B cell (primary cell): ENCODE measurements at regions not wholly inside any gene's neighbourhood (a gene's known extent, or its start where the extent isn't known, plus 50 kb on each side); places are given as distances from the start of the nearest gene placed in this dataset.

Source experiments
- ATAC-seq: fragments of 200-7000 bp; cut with Tn5 transposase; one replicate; pipeline ENCODE4 v1.10.0; 2021; ENCODE audit warnings: low read depth, mild to moderate bottlenecking, moderate number of reproducible peaks, moderate library complexity
- CTCF ChIA-PET: fragments of 350-600 bp; sonication (Branson Sonifier 250); formaldehyde crosslinking; loops from one replicate; lab custom pipeline; 2021; ENCODE audit warnings: antibody characterized with exemption, inconsistent platforms; lab: Charles Lee
- POLR2A ChIA-PET: fragments of 350-600 bp; sonication (Branson Sonifier 250); formaldehyde crosslinking; loops from one replicate; lab custom pipeline; 2021; ENCODE audit warnings: antibody characterized with exemption; lab: Charles Lee
- DNase-seq: peaks from one replicate; pipeline ENCODE4 v3.0.0; 2013
- H2AFZ ChIP-seq: 2 replicates; pipeline ENCODE4 v1.6.1; 2012; ENCODE audit warnings: mild to moderate bottlenecking, low read depth, low read length; ENCODE audit not compliant: insufficient read depth, poor library complexity, severe bottlenecking
- H3K27ac ChIP-seq, 2 donors: 1 replicate in 1 of 2; 2 replicates in 1 of 2; pipeline ENCODE4 v1.5.1; 2012 to 2013; ENCODE audit warnings: low read length in 2 of 2, mild to moderate bottlenecking in 2 of 2, moderate library complexity in 1 of 2
- H3K27me3 ChIP-seq, 4 experiments: fragments of 200-600 bp in 1 of 4; sonication (generic) in 1 of 4; replicated peaks in 1 of 4; 1 replicate in 2 of 4; 2 replicates in 2 of 4; pipeline versions ENCODE4 v1.6.1 to v1.7.0; 2013 to 2016; ENCODE audit warnings: low read length in 3 of 4, mild to moderate bottlenecking in 2 of 4, mixed read lengths in 1 of 4, moderate library complexity in 1 of 4; ENCODE audit not compliant: insufficient read depth in 4 of 4, control insufficient read depth in 3 of 4; ENCODE audit errors: control extremely low read depth in 1 of 4
- H3K36me3 ChIP-seq, 2 experiments: replicated peaks in 1 of 2; 1 replicate in 1 of 2; 2 replicates in 1 of 2; pipeline versions ENCODE4 v1.6.1 to v1.7.1; 2013; ENCODE audit warnings: low read length in 1 of 2; ENCODE audit not compliant: insufficient read depth in 2 of 2, control insufficient read depth in 1 of 2; ENCODE audit errors: control extremely low read depth in 1 of 2, extremely low read depth in 1 of 2
- H3K4me1 ChIP-seq, 2 donors: fragments of 200-600 bp in 1 of 2; sonication (generic) in 1 of 2; 1 replicate in 1 of 2; 2 replicates in 1 of 2; pipeline versions ENCODE4 v1.5.1 to v1.6.1; 2013 to 2017; ENCODE audit warnings: low read length in 2 of 2; ENCODE audit not compliant: control insufficient read depth in 2 of 2, insufficient read depth in 2 of 2
- H3K4me2 ChIP-seq: replicated peaks from 2 replicates; pipeline ENCODE3; 2012; ENCODE audit warnings: mild to moderate bottlenecking, low read depth, low read length; ENCODE audit not compliant: poor library complexity, severe bottlenecking
- H3K4me3 ChIP-seq, 5 experiments: fragments of 200-600 bp in 1 of 5; sonication (generic) in 1 of 5; 1 replicate in 3 of 5; 2 replicates in 2 of 5; pipeline versions ENCODE4 v1.5.1 to v1.7.0; 2011 to 2016; ENCODE audit warnings: low read length in 4 of 5, mild to moderate bottlenecking in 4 of 5, low read depth in 2 of 5, control low read depth in 1 of 5, moderate library complexity in 1 of 5; ENCODE audit not compliant: insufficient read depth in 1 of 5; ENCODE audit errors: control extremely low read depth in 1 of 5, extremely low read depth in 1 of 5
- H3K79me2 ChIP-seq: fragments of 200-600 bp; sonication (generic); one replicate; pipeline ENCODE4 v1.6.0; 2016; ENCODE audit warnings: low read length; ENCODE audit not compliant: control insufficient read depth, insufficient read depth
- H3K9ac ChIP-seq: fragments of 200-600 bp; sonication (generic); 2 replicates; pipeline ENCODE4 v1.6.1; 2017; ENCODE audit warnings: mild to moderate bottlenecking, low read length, moderate library complexity
- H3K9me3 ChIP-seq, 3 donors: one replicate each; pipeline versions ENCODE4 v1.6.1 to v1.7.1; 2013; ENCODE audit warnings: low read length in 2 of 3; ENCODE audit not compliant: control insufficient read depth in 2 of 3, insufficient read depth in 1 of 3; ENCODE audit errors: control extremely low read depth in 1 of 3
- H4K20me1 ChIP-seq: 2 replicates; pipeline ENCODE4 v1.6.0; 2012; ENCODE audit warnings: mild to moderate bottlenecking, low read length; ENCODE audit not compliant: insufficient read depth, control insufficient read depth, poor library complexity, severe bottlenecking
- H3K27ac Mint-ChIP-seq: one replicate; pipeline ENCODE4 v1.8.0; 2021; ENCODE audit warnings: mixed read lengths
- H3K27me3 Mint-ChIP-seq: one replicate; pipeline ENCODE4 v1.8.0; 2021; ENCODE audit warnings: mixed read lengths
- H3K4me1 Mint-ChIP-seq: one replicate; pipeline ENCODE4 v1.8.0; 2021; ENCODE audit warnings: mixed read lengths
- H3K4me3 Mint-ChIP-seq: one replicate; pipeline ENCODE4 v1.8.0; 2021; ENCODE audit warnings: mixed read lengths
- H3K9me3 Mint-ChIP-seq: one replicate; pipeline ENCODE4 v1.8.0; 2022; ENCODE audit warnings: mixed read lengths; ENCODE audit not compliant: insufficient read depth
- EZH2 ChIP-seq: IDR thresholded peaks from 2 replicates; pipeline ENCODE4 v1.6.1; 2012; ENCODE audit warnings: borderline replicate concordance, low read depth, mild to moderate bottlenecking, moderate library complexity, low read length; ENCODE audit not compliant: insufficient read depth, poor library complexity, severe bottlenecking
- WGBS: methylation state at CpG from one replicate; pipeline ENCODE4 v1.1.5; 2013; ENCODE audit warnings: missing lambda C conversion rate; ENCODE audit not compliant: insufficient coverage; 5-methylcytosine and 5-hydroxymethylcytosine counted together
- intact Hi-C: fragments of 100-400 bp; cut with micrococcal nuclease; formaldehyde crosslinking; loops from one replicate; pipeline ENCODE4 v1.10.0; 2022
- TF ChIP-seq, protein P1 (sequence below): fragments of 200-600 bp; IDR thresholded peaks from one replicate; pipeline ENCODE4 v1.8.0; 2022; ENCODE audit warnings: antibody characterized with exemption, mild to moderate bottlenecking

GRCh38 chr11:81224396-81224795 lies 1509.3 kb downstream of the FAM181B start:
- Mint-ChIP-seq H3K9me3 (peaks cover 2% of the 10 kb centered on the region), H3K27ac (no peak overlapping the region), H3K4me1 (no peaks in the 10 kb centered on the region), H3K27me3 (no peaks in the 10 kb centered on the region), H3K4me3 (no peak overlapping the region)
- no CpG with 5 or more reads among the region's 3 CpGs for WGBS
- H3K27ac ChIP-seq = no peak overlapping the region
- DNase-seq = no peak
- no peaks in the 10 kb centered on the region for H3K27me3 ChIP-seq
- ChIA-PET CTCF (no interaction called here), POLR2A (no interaction called here)
- TF ChIP-seq, protein P1, sequence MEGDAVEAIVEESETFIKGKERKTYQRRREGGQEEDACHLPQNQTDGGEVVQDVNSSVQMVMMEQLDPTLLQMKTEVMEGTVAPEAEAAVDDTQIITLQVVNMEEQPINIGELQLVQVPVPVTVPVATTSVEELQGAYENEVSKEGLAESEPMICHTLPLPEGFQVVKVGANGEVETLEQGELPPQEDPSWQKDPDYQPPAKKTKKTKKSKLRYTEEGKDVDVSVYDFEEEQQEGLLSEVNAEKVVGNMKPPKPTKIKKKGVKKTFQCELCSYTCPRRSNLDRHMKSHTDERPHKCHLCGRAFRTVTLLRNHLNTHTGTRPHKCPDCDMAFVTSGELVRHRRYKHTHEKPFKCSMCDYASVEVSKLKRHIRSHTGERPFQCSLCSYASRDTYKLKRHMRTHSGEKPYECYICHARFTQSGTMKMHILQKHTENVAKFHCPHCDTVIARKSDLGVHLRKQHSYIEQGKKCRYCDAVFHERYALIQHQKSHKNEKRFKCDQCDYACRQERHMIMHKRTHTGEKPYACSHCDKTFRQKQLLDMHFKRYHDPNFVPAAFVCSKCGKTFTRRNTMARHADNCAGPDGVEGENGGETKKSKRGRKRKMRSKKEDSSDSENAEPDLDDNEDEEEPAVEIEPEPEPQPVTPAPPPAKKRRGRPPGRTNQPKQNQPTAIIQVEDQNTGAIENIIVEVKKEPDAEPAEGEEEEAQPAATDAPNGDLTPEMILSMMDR = no peak
- TF ChIP-seq EZH2 = no peak
- intact Hi-C loops = no loop called here
- no peaks in the 10 kb centered on the region for H3K36me3 ChIP-seq
- no peak overlapping the region for H2AFZ ChIP-seq
- no peak overlapping the region for H3K4me2 ChIP-seq
- no peak overlapping the region for H3K4me3 ChIP-seq
- no peaks in the 10 kb centered on the region for H4K20me1 ChIP-seq
- H3K4me1 ChIP-seq = no peaks in the 10 kb centered on the region
- no peaks in the 10 kb centered on the region for H3K79me2 ChIP-seq
- ATAC-seq = no peak
- no peak overlapping the region for H3K9ac ChIP-seq
- peaks cover 0 to 5% (median 0%) of the 10 kb centered on the region in 3 donors for H3K9me3 ChIP-seq

DNA sequence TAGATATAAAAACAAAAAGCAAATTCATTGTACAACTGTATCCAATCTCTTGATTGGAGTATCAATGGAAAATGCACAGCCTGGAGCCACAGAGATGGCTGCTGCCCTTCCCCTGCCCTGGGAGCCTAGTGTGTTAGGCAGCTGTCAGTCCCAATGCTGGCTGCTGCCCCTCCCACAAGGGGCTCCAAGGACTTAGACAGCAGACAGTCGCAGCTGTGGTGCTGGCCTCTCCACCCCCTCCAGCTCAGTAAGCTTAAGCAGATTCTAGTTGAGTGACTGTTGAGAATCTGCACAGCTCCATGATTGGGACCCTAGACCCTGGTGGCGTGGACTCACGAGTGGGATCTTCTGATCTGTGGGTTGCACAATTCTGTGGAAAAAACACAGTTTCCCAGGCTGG lies 1511.2 kb downstream of the FAM181B start:
- no peaks in the 10 kb centered on the region for H3K4me1 Mint-ChIP-seq
- intact Hi-C loops = no loop called here
- H3K4me1 ChIP-seq = no peaks in the 10 kb centered on the region
- no peaks in the 10 kb centered on the region for H3K79me2 ChIP-seq
- no peaks in the 10 kb centered on the region for H4K20me1 ChIP-seq
- no peak overlapping the region for H3K4me3 Mint-ChIP-seq
- no peak overlapping the region for H3K27ac ChIP-seq
- H3K4me3 ChIP-seq = no peak overlapping the region
- no peak overlapping the region for H2AFZ ChIP-seq
- ChIA-PET CTCF (no interaction called here), POLR2A (no interaction called here)
- no peaks in the 10 kb centered on the region for H3K27me3 Mint-ChIP-seq
- peaks cover 2% of the 10 kb centered on the region for H3K9me3 Mint-ChIP-seq
- H3K27me3 ChIP-seq = no peaks in the 10 kb centered on the region
- no peak for ATAC-seq
- WGBS = 94% methylated on average over 3 of the region's 3 CpGs
- TF ChIP-seq EZH2 = no peak
- TF ChIP-seq, protein P1 = no peak
- no peak overlapping the region for H3K9ac ChIP-seq
- no peak overlapping the region for H3K27ac Mint-ChIP-seq
- peaks cover 0 to 5% (median 0%) of the 10 kb centered on the region in 3 donors for H3K9me3 ChIP-seq
- DNase-seq = no peak
- H3K36me3 ChIP-seq = no peaks in the 10 kb centered on the region
- H3K4me2 ChIP-seq = no peak overlapping the region
